Stimulated activated CD4-positive, alpha-beta T cell treated with anti-CD3 and anti-CD28 coated beads, Interleukin-1b, Interleukin-23, amount 100 ng/mL, for 48 hours (primary cell): ENCODE measurements at regions not wholly inside any gene's neighbourhood (a gene's known extent, or its start where the extent isn't known, plus 50 kb on each side); places are given as distances from the start of the nearest gene placed in this dataset.
"Not testable (repeated sequence)": the region's sequence is repeated elsewhere in the genome, so short reads cannot be mapped to it uniquely, and the experiment has no call there.

ENCODE experiments used
- DNase-seq: peaks from one replicate; pipeline ENCODE4 v3.0.0-alpha.2; 2020

GRCh38 chr4:116099596-116099995, 985.8 kb downstream of the TRAM1L1 start:
- DNase-seq, result no peak

GRCh38 chr4:116097353-116097752, 983.9 kb upstream of the NDST4 start:
- not testable (repeated sequence) for DNase-seq

GRCh38 chr4:116092961-116093360, 979.5 kb upstream of the NDST4 start:
- no peak for DNase-seq

GRCh38 chr4:116088771-116089170, 975.4 kb upstream of the NDST4 start:
- DNase-seq, result no peak

GRCh38 chr4:116082808-116083366, 969.5 kb upstream of the NDST4 start:
- no peak for DNase-seq

GRCh38 chr4:116073051-116073450, 959.6 kb upstream of the NDST4 start:
- no peak for DNase-seq

- DNase-seq, result no peak
Observed at GRCh38 chr4:116070283-116070682, 956.9 kb upstream of the NDST4 start.

GRCh38 chr4:116066711-116067245, 953.4 kb upstream of the NDST4 start:
- no peak for DNase-seq

GRCh38 chr4:116064331-116064730, 950.9 kb upstream of the NDST4 start:
- DNase-seq, result no peak

- no peak for DNase-seq
Observed at GRCh38 chr4:116059361-116059760, 945.9 kb upstream of the NDST4 start.

GRCh38 chr4:116058129-116058528, 944.7 kb upstream of the NDST4 start:
- no peak for DNase-seq

GRCh38 chr4:116055857-116056827, 942.7 kb upstream of the NDST4 start:
- no peak for DNase-seq

GRCh38 chr4:116027311-116027710, 913.9 kb upstream of the NDST4 start:
- DNase-seq, result no peak

- no peak for DNase-seq
Observed at GRCh38 chr4:116024954-116025708, 911.7 kb upstream of the NDST4 start.

GRCh38 chr4:116023049-116023448, 909.6 kb upstream of the NDST4 start:
- DNase-seq, result no peak

GRCh38 chr4:116020141-116020722, 906.8 kb upstream of the NDST4 start:
- no peak for DNase-seq

- DNase-seq, result no peak
Observed at GRCh38 chr4:116018831-116019230, 905.4 kb upstream of the NDST4 start.

- no peak for DNase-seq
Observed at GRCh38 chr4:116016201-116016600, 902.8 kb upstream of the NDST4 start.

- no peak for DNase-seq
Observed at GRCh38 chr4:116015549-116015948, 902.1 kb upstream of the NDST4 start.

GRCh38 chr4:116015062-116015461, 901.6 kb upstream of the NDST4 start:
- DNase-seq, result no peak

- no peak for DNase-seq
Observed at GRCh38 chr4:116010923-116011322, 897.5 kb upstream of the NDST4 start.

- no peak for DNase-seq
Observed at GRCh38 chr4:116005806-116006088, 892.3 kb upstream of the NDST4 start.
